Activated B cell treated with CpG ODN at 0.5 μM for 24 hours (primary cell): ENCODE measurements at regions not wholly inside any gene's neighbourhood (a gene's known extent, or its start where the extent isn't known, plus 50 kb on each side); places are given as distances from the start of the nearest gene placed in this dataset.

Source experiments
- ATAC-seq: fragments of 200-7000 bp; cut with Tn5 transposase; one replicate; pipeline ENCODE4 v1.10.0; 2021; ENCODE audit warnings: low read depth, mild to moderate bottlenecking, moderate library complexity
- CTCF ChIA-PET: fragments of 350-600 bp; sonication (Branson Sonifier 250); formaldehyde crosslinking; loops from one replicate; lab custom pipeline; 2021; ENCODE audit warnings: antibody characterized with exemption; lab: Charles Lee
- POLR2A ChIA-PET: fragments of 350-600 bp; sonication (Branson Sonifier 250); formaldehyde crosslinking; loops from one replicate; lab custom pipeline; 2021; ENCODE audit warnings: antibody characterized with exemption; lab: Charles Lee
- DNase-seq: peaks from one replicate; pipeline ENCODE4 v3.0.0; 2022
- H3K27ac Mint-ChIP-seq: one replicate; pipeline ENCODE4 v1.8.0; 2020; ENCODE audit warnings: mixed read lengths
- H3K27me3 Mint-ChIP-seq: one replicate; pipeline ENCODE4 v1.8.0; 2021; ENCODE audit warnings: mixed read lengths
- H3K36me3 Mint-ChIP-seq: one replicate; pipeline ENCODE4 v1.8.0; 2021; ENCODE audit warnings: low read depth, mixed read lengths
- H3K4me1 Mint-ChIP-seq: one replicate; pipeline ENCODE4 v1.8.0; 2021; ENCODE audit warnings: mixed read lengths
- H3K4me3 Mint-ChIP-seq: one replicate; pipeline ENCODE4 v1.8.0; 2020; ENCODE audit warnings: mild to moderate bottlenecking, mixed read lengths
- H3K9me3 Mint-ChIP-seq: one replicate; pipeline ENCODE4 v1.8.0; 2020; ENCODE audit warnings: mixed read lengths
- CTCF ChIP-seq: fragments of 200-600 bp; IDR thresholded peaks from one replicate; pipeline ENCODE4 v1.8.0; 2022; ENCODE audit warnings: antibody characterized with exemption, mild to moderate bottlenecking
- intact Hi-C: fragments of 100-400 bp; cut with micrococcal nuclease; formaldehyde crosslinking; loops from one replicate; pipeline ENCODE4 v1.15.1; 2024

GRCh38 chr14:71753976-71754375 lies 178.3 kb upstream of the RGS6 start:
- peaks cover 4% of the 10 kb centered on the region for H3K27me3 Mint-ChIP-seq
- ATAC-seq, result no peak

DNA sequence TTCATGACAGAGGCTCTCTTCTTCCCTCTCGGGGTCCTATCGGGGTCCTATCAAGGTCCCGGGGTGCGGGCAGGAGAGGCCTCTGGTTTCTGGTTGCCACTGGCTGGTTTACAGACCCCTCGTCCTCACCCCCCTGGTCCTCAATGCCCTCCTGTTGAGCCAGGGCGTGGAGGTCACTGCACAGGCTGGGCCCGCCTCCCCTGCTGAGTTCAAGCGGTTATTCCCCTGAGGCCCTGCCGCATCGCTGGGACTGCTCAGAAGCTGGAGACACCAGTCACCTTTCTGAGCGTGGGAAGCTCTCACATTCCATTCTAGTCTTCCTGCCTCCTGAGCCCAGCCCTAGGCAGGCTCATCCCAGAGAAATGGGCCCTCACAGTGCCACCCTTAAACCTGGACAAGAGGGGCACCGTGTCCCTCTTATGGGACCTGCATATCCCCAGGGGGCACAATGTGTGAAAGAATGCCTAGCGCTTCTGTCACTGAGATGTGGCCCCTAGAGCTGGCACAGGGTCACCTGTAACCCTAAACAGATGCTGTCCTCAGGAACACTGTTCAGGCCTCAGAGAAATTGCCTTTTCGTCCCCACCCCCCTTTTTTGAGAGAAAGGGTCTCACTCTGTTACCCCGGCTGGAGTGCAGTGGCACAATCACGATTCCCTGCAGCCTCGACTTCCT lies 177.7 kb upstream of the RGS6 start:
- DNase-seq (no peak), ATAC-seq (no peak)
- Mint-ChIP-seq H3K27ac (no peak overlapping the region), H3K9me3 (no peaks in the 10 kb centered on the region), H3K36me3 (no peaks in the 10 kb centered on the region), H3K4me3 (no peak overlapping the region), H3K27me3 (peaks cover 4% of the 10 kb centered on the region), H3K4me1 (peaks cover 3% of the 10 kb centered on the region)
- ChIA-PET CTCF (interaction anchor here (0.6 to 6.1 kb wide), 4 partner anchors 15 to 704 kb away, joined by 3 to 84 read pairs (median 7); no protein-coding TSS in a partner anchor), POLR2A (no interaction called here)
- intact Hi-C loops, result no loop called here
- no peak for TF ChIP-seq CTCF

More at GRCh38 chr14:71753976-71754375, 178.3 kb upstream of the RGS6 start:
- Mint-ChIP-seq H3K4me3 (no peak overlapping the region), H3K27ac (no peak overlapping the region), H3K36me3 (no peaks in the 10 kb centered on the region), H3K9me3 (peaks cover under 1% of the 10 kb centered on the region), H3K4me1 (peaks cover 3% of the 10 kb centered on the region)
- DNase-seq, result no peak
- no peak for TF ChIP-seq CTCF
- POLR2A ChIA-PET, result no interaction called here
- CTCF ChIA-PET, result interaction anchor here (1.3 to 6.1 kb wide), 4 partner anchors 10 to 616 kb away, joined by 3 to 84 read pairs (median 6); no protein-coding TSS in a partner anchor
- intact Hi-C loops, result loop anchor here (1.0 kb wide), 4 partner anchors 432 to 704 kb away; no protein-coding TSS in a partner anchor

DNA sequence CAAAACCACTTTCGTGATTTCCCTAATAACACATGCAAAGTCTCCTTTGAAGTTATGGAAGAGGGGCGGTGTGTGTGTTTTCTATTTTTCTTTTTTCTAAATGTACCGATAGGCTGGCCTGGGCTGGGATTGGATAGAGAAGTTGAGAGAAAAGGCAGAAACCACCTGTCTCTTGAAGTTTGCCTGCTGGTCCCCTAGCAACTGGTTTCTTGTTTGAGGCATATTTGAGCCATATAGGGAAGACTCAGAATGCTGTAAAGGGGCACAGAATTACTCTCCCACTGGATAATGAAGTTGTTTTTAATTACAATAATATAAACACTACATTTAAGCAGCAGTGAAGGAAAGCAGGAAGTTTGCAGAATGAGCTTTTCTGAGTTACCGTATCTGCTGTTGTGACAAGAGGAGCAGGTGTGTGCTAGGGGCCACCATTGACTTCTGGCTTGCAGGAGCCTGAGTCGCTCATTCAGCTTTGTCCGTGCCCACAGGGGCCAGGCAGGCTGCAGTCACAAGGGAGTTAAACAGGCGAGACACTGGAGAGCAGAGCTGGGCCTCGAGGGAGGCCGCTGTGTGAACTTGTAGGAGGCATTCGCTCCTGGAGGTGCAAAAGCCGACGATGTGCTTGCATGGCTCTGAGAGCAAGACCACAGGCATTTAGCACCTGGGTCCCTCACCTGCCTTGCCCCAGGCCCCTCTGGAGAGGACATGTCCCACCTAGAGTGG lies 173.8 kb upstream of the RGS6 start:
- Mint-ChIP-seq H3K4me3 (no peak overlapping the region), H3K27ac (no peak overlapping the region), H3K27me3 (peaks cover 2% of the 10 kb centered on the region), H3K36me3 (no peaks in the 10 kb centered on the region), H3K9me3 (no peaks in the 10 kb centered on the region), H3K4me1 (no peaks in the 10 kb centered on the region)
- ATAC-seq, result no peak
- POLR2A ChIA-PET, result no interaction called here
- DNase-seq, result no peak
- CTCF ChIA-PET, result no interaction called here
- no peak for TF ChIP-seq CTCF
- intact Hi-C loops, result no loop called here

DNA sequence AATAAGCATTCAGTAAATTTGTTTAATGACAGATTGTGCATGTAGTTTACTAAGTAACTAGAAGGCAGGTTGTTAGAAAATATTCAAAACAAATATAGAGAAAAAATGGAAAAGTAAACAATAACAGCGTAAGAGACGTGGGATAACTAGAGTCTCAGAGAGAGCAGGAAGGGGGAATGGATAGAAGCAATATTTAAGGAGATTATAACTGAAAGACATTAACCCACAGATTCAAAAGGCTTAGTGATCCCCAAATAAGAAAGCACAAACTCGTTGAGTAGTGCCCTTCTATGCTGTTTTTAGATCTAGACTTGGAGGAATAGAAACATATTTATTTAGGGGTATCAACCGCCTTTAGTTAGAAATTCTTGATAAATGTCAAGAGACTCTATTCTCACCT lies 169.7 kb upstream of the RGS6 start:
- H3K27me3 Mint-ChIP-seq, result peaks cover 20% of the 10 kb centered on the region
- no peak for TF ChIP-seq CTCF
- no peaks in the 10 kb centered on the region for H3K9me3 Mint-ChIP-seq
- H3K4me1 Mint-ChIP-seq, result no peaks in the 10 kb centered on the region
- no peak for ATAC-seq
- no peak overlapping the region for H3K4me3 Mint-ChIP-seq
- ChIA-PET POLR2A (no interaction called here), CTCF (no interaction called here)
- DNase-seq, result no peak
- no peaks in the 10 kb centered on the region for H3K36me3 Mint-ChIP-seq
- intact Hi-C loops, result no loop called here
- H3K27ac Mint-ChIP-seq, result no peak overlapping the region

- no peak for ATAC-seq
- CTCF ChIA-PET, result no interaction called here
- H3K27ac Mint-ChIP-seq, result no peak overlapping the region
Observed at GRCh38 chr14:71764701-71765382, 167.4 kb upstream of the RGS6 start.

More at GRCh38 chr14:71764701-71765382, 167.4 kb upstream of the RGS6 start:
- H3K36me3 Mint-ChIP-seq, result no peaks in the 10 kb centered on the region
- H3K4me1 Mint-ChIP-seq, result no peaks in the 10 kb centered on the region
- no peak for TF ChIP-seq CTCF
- peaks cover 20% of the 10 kb centered on the region for H3K27me3 Mint-ChIP-seq
- H3K9me3 Mint-ChIP-seq, result no peaks in the 10 kb centered on the region
- intact Hi-C loops, result no loop called here
- H3K4me3 Mint-ChIP-seq, result no peak overlapping the region
- no peak for DNase-seq
- POLR2A ChIA-PET, result no interaction called here
